ENCODE measurements at regions not wholly inside any gene's neighbourhood (a gene's known extent, or its start where the extent isn't known, plus 50 kb on each side); places are given as distances from the start of the nearest gene placed in this dataset.
A peak's percentile ranks its signal among the peaks of the same experiment; 100 is the strongest.

DNA sequence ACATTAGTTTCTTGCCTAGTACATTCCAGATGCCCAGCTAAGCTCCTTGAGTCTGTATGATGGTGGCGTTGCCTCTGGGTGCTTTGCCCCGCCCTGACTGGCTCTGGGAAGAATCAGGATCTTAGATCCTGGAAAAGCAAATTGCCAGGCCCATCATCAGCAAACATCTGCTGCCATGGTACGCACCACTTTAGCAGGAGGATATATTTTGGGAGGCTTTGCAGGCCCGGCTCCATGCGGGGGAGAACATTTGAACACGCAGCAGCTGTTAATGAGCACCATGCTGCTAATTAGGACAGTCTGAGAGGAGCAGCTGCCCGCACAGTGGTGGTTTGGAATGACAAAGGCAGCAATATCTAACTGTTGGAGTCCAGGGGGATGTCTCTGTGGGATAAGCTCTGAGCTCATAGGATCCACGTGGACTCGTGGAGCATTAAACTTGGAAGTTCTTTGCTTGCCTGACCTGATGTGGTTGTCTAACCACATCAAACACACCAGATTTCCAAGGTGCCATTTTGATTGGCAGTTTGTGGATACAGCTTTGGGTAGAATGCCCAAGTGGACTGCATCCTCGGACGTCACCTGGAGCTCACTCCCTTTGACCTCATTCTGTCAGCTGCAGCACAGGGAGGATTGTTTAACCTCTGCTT lies 217.0 kb upstream of the ZBED5 start:
- no peaks in the 10 kb centered on the region for H4K20me1 ChIP-seq (replicated peaks in 1 of 2; ENCODE audit: control insufficient read depth in 1 of 2, insufficient read depth in 2 of 2, low read length in 2 of 2)
- ChIA-PET POLR2A (ENCODE audit: partially characterized antibody) (interaction anchor here (0.9 kb wide), 1 partner anchor 266 kb away, joined by 3 read pairs; the partner anchor contains the start of gene EIF4G2), CTCF (ENCODE audit: partially characterized antibody) (interaction anchor here (0.6 to 5.8 kb wide), 12 partner anchors 8 to 282 kb away, joined by 3 to 34 read pairs (median 4); no protein-coding TSS in a partner anchor)
- no peak overlapping the region for H2BK120ac ChIP-seq (replicated peaks; ENCODE audit: low read depth, low read length)
- peaks cover 0 to 4% (median 0%) of the 10 kb centered on the region in 4 experiments; a peak in 1 of 7 replicates for H3K27me3 ChIP-seq (replicated peaks in 1 of 4; ENCODE audit: control insufficient read depth in 3 of 4, extremely low read depth in 1 of 4, insufficient read depth in 3 of 4, low read length in 3 of 4)
- H2BK20ac ChIP-seq (ENCODE audit: low read length): peak overlapping the region; percentile 16; the same call in 1 of the 2 replicates
- H4K5ac ChIP-seq (ENCODE audit: insufficient read length, low read depth, low read length): no peak overlapping the region
- H3K36me3 ChIP-seq (ENCODE audit: control insufficient read depth in 2 of 4, insufficient read depth in 4 of 4, low read length in 3 of 4): no peaks in the 10 kb centered on the region
- H3K4me1 ChIP-seq (replicated peaks in 1 of 4; ENCODE audit: control insufficient read depth in 3 of 4, insufficient read depth in 4 of 4, low read length in 3 of 4): peaks cover 1 to 11% (median 5%) of the 10 kb centered on the region in 4 experiments
- no peak overlapping the region for H3K4me3 ChIP-seq (ENCODE audit: extremely low read depth in 1 of 4, insufficient read depth in 2 of 4, low read depth in 3 of 4, low read length in 4 of 4)
- H2BK15ac ChIP-seq (ENCODE audit: low read length): 0 out of 2 replicates have a peak overlapping the region, but pooled peaks have one; percentile 38
- no peak overlapping the region for H3K18ac ChIP-seq (ENCODE audit: extremely low read depth, low read length)
- H3K27ac ChIP-seq (ENCODE audit: low read depth, low read length): no peak overlapping the region
- no peak overlapping the region for H4K8ac ChIP-seq (ENCODE audit: extremely low read depth, insufficient read depth, low read length)
- H3K4ac ChIP-seq (replicated peaks; ENCODE audit: insufficient read length, low read depth, low read length): no peak overlapping the region
- H3K9ac ChIP-seq (replicated peaks in 1 of 4; ENCODE audit: extremely low read depth in 1 of 4, low read depth in 3 of 4, low read length in 3 of 4): no peak overlapping the region
- H2BK5ac ChIP-seq (ENCODE audit: low read depth, low read length): no peak overlapping the region
- no peaks in the 10 kb centered on the region for H3K79me2 ChIP-seq (ENCODE audit: control insufficient read depth in 1 of 2, insufficient read depth in 2 of 2, low read length in 2 of 2)
- no peak overlapping the region for H3K56ac ChIP-seq (replicated peaks; ENCODE audit: insufficient read length, low read depth, low read length)
- H2AFZ ChIP-seq (ENCODE audit: low read length): 0 out of 2 replicates have a peak overlapping the region, but pooled peaks have one; percentile 15
- WGBS, 2 experiments (ENCODE audit: extremely low coverage in 1 of 2, insufficient coverage in 1 of 2, insufficient read length in 1 of 2, insufficient replicate concordance in 2 of 2, low coverage in 1 of 2, low lambda C conversion rate in 2 of 2, missing lambda C conversion rate in 1 of 2): 88% methylated on average over 11 of the region's 11 CpGs; no CpG with 5 or more reads in 1 of the 2 experiments
- H3K4me2 ChIP-seq (ENCODE audit: insufficient read depth in 1 of 2, low read depth in 2 of 2, low read length in 2 of 2): no peak overlapping the region
- H3K23me2 ChIP-seq (ENCODE audit: low read depth, low read length): no peaks in the 10 kb centered on the region; the same call in 1 of the 2 replicates
- H2BK12ac ChIP-seq (ENCODE audit: low read depth, low read length): peak overlapping the region; percentile 43; the same call in 1 of the 2 replicates
- no peaks in the 10 kb centered on the region for H3K9me3 ChIP-seq (ENCODE audit: insufficient read depth in 2 of 2, low read depth in 1 of 2, low read length in 1 of 2)
- no peak overlapping the region for H4K91ac ChIP-seq (replicated peaks; ENCODE audit: insufficient read length, low read length)
- H2AK5ac ChIP-seq (ENCODE audit: low read depth, low read length): 0 out of 2 replicates have a peak overlapping the region, but pooled peaks have one; percentile 27
- no peaks in the 10 kb centered on the region for H3K79me1 ChIP-seq (ENCODE audit: low read depth, low read length)
- no peak for TF ChIP-seq CHD2 (IDR thresholded peaks at IDR 0.05; ENCODE audit: low read length)
- no peak for TF ChIP-seq RFX5 (IDR thresholded peaks at IDR 0.05; ENCODE audit: borderline replicate concordance, low read depth, low read length)
- no peak for TF ChIP-seq FOSL1 (IDR thresholded peaks at IDR 0.05; ENCODE audit: insufficient read depth, low read depth, low read length)
- no peak for TF ChIP-seq SIX5 (IDR thresholded peaks at IDR 0.05; ENCODE audit: low read depth, low read length)
- no peak for TF ChIP-seq TAF7 (optimal IDR thresholded peaks at IDR 0.05; ENCODE audit: borderline replicate concordance, low read depth, low read length)
- no peak overlapping the region for H3K14ac ChIP-seq (ENCODE audit: insufficient read length)
- DNase-seq (ENCODE audit: low read depth in 1 of 2, low spot score in 2 of 2) (no peak), FAIRE-seq (no peak)
- H3K23ac ChIP-seq (ENCODE audit: insufficient read length): no peak overlapping the region

All from H1 (cell line).